CD4-positive, alpha-beta T cell (primary cell): ENCODE measurements at regions not wholly inside any gene's neighbourhood (a gene's known extent, or its start where the extent isn't known, plus 50 kb on each side); places are given as distances from the start of the nearest gene placed in this dataset.

Source experiments
- ATAC-seq: fragments of 200-7000 bp; cut with Tn5 transposase; one replicate; pipeline ENCODE4 v1.10.0; 2022; ENCODE audit warnings: mild to moderate bottlenecking; ENCODE audit not compliant: poor library complexity
- CTCF ChIA-PET: fragments of 350-600 bp; sonication (Branson Sonifier 250); formaldehyde crosslinking; loops from one replicate; lab custom pipeline; 2021; ENCODE audit warnings: antibody characterized with exemption, inconsistent platforms; lab: Charles Lee
- POLR2A ChIA-PET: fragments of 350-600 bp; sonication (Branson Sonifier 250); formaldehyde crosslinking; loops from one replicate; lab custom pipeline; 2021; ENCODE audit warnings: antibody characterized with exemption, inconsistent platforms; lab: Charles Lee
- DNase-seq, 14 experiments: peaks; one replicate each; pipeline ENCODE4 v3.0.0-alpha.2; 2013 to 2020; ENCODE audit warnings: mixed read lengths in 2 of 14
- H3K27ac ChIP-seq, 2 donors: one replicate each; pipeline versions ENCODE4 v1.5.1 to v1.7.0; 2013; ENCODE audit warnings: low read length in 2 of 2, low read depth in 1 of 2, mild to moderate bottlenecking in 1 of 2
- H3K27me3 ChIP-seq, 2 experiments: 1 replicate in 1 of 2; 2 replicates in 1 of 2; pipeline versions ENCODE4 v1.6.1 to v1.7.0; 2013; ENCODE audit warnings: low read length in 2 of 2, control low read depth in 1 of 2, mild to moderate bottlenecking in 1 of 2, moderate library complexity in 1 of 2; ENCODE audit not compliant: insufficient read depth in 2 of 2, control insufficient read depth in 1 of 2
- H3K36me3 ChIP-seq: one replicate; pipeline ENCODE4 v1.6.1; 2013; ENCODE audit warnings: low read length, control low read depth; ENCODE audit not compliant: insufficient read depth
- H3K4me1 ChIP-seq: one replicate; pipeline ENCODE4 v1.6.1; 2013; ENCODE audit warnings: low read length, control low read depth; ENCODE audit not compliant: insufficient read depth
- H3K4me3 ChIP-seq: one replicate; pipeline ENCODE4 v1.5.1; 2013; ENCODE audit warnings: mild to moderate bottlenecking, low read length, moderate library complexity
- H3K9me3 ChIP-seq, 2 experiments: 1 replicate in 1 of 2; 2 replicates in 1 of 2; pipeline versions ENCODE4 v1.6.1 to v1.7.0; 2013; ENCODE audit warnings: low read length in 2 of 2, mild to moderate bottlenecking in 2 of 2, control low read depth in 1 of 2, moderate library complexity in 1 of 2; ENCODE audit not compliant: control insufficient read depth in 1 of 2, insufficient read depth in 1 of 2
- H3K27ac Mint-ChIP-seq: one replicate; pipeline ENCODE4 v1.8.0; 2020; ENCODE audit warnings: mixed read lengths
- H3K27me3 Mint-ChIP-seq: one replicate; pipeline ENCODE4 v1.8.0; 2021; ENCODE audit warnings: mixed read lengths
- H3K36me3 Mint-ChIP-seq: one replicate; pipeline ENCODE4 v1.8.0; 2021; ENCODE audit warnings: low read depth, mixed read lengths
- H3K4me1 Mint-ChIP-seq: one replicate; pipeline ENCODE4 v1.8.0; 2021; ENCODE audit warnings: low read depth, mixed read lengths
- H3K4me3 Mint-ChIP-seq: one replicate; pipeline ENCODE4 v1.8.0; 2020; ENCODE audit warnings: mild to moderate bottlenecking, mixed read lengths
- H3K9me3 Mint-ChIP-seq: one replicate; pipeline ENCODE4 v1.8.0; 2020; ENCODE audit warnings: mixed read lengths
- CTCF ChIP-seq: fragments of 200-600 bp; IDR thresholded peaks from one replicate; pipeline ENCODE4 v1.8.0; 2022; ENCODE audit warnings: antibody characterized with exemption, mild to moderate bottlenecking
- intact Hi-C, 2 experiments: fragments of 100-400 bp; cut with DNase I in 1 of 2; cut with micrococcal nuclease in 1 of 2; formaldehyde crosslinking; loops; one replicate each; pipeline versions ENCODE4 v1.15.1 to v1.9.0; 2023 to 2025; cut with DNase I, micrococcal nuclease

GRCh38 chr3:163785693-163786092, 1292.6 kb downstream of the SI start:
- Mint-ChIP-seq H3K4me1 (no peaks in the 10 kb centered on the region), H3K36me3 (no peaks in the 10 kb centered on the region)

GRCh38 chr3:163779396-163780344, 1298.6 kb downstream of the SI start:
- Mint-ChIP-seq H3K9me3 (peaks cover 8% of the 10 kb centered on the region), H3K27me3 (no peaks in the 10 kb centered on the region), H3K4me1 (no peaks in the 10 kb centered on the region), H3K36me3 (no peaks in the 10 kb centered on the region), H3K27ac (no peak overlapping the region), H3K4me3 (no peak overlapping the region)
- no peak overlapping the region for H3K27ac ChIP-seq
- H3K27me3 ChIP-seq, result no peaks in the 10 kb centered on the region
- H3K4me3 ChIP-seq, result no peak overlapping the region
- intact Hi-C loops, result no loop called here
- ATAC-seq, result no peak
- no peak for TF ChIP-seq CTCF
- no peaks in the 10 kb centered on the region for H3K4me1 ChIP-seq
- CTCF ChIA-PET, result no interaction called here
- no peak for DNase-seq
- no peaks in the 10 kb centered on the region for H3K9me3 ChIP-seq
- POLR2A ChIA-PET, result no interaction called here
- no peaks in the 10 kb centered on the region for H3K36me3 ChIP-seq

More at GRCh38 chr3:163785693-163786092, 1292.6 kb downstream of the SI start:
- H3K27me3 Mint-ChIP-seq, result no peaks in the 10 kb centered on the region
- no peak for DNase-seq
- intact Hi-C loops, result no loop called here
- no peak for ATAC-seq
- peaks cover 6% of the 10 kb centered on the region for H3K9me3 Mint-ChIP-seq
- no peaks in the 10 kb centered on the region for H3K27me3 ChIP-seq
- H3K9me3 ChIP-seq, result peaks cover 9 to 17% of the 10 kb centered on the region in 2 experiments
- H3K27ac ChIP-seq, result no peak overlapping the region
- H3K4me3 Mint-ChIP-seq, result no peak overlapping the region
- no peak overlapping the region for H3K27ac Mint-ChIP-seq
- no peak overlapping the region for H3K4me3 ChIP-seq
- H3K36me3 ChIP-seq, result no peaks in the 10 kb centered on the region
- TF ChIP-seq CTCF, result no peak
- no peaks in the 10 kb centered on the region for H3K4me1 ChIP-seq
- ChIA-PET CTCF (no interaction called here), POLR2A (no interaction called here)

GRCh38 chr3:163776743-163777142, 1301.6 kb downstream of the SI start:
- no peak overlapping the region for H3K27ac ChIP-seq
- H3K36me3 Mint-ChIP-seq, result no peaks in the 10 kb centered on the region
- DNase-seq, result no peak

More at GRCh38 chr3:163776743-163777142, 1301.6 kb downstream of the SI start:
- Histone ChIP-seq H3K4me3 (no peak overlapping the region), H3K9me3 (no peaks in the 10 kb centered on the region), H3K4me1 (no peaks in the 10 kb centered on the region), H3K36me3 (no peaks in the 10 kb centered on the region), H3K27me3 (no peaks in the 10 kb centered on the region)
- Mint-ChIP-seq H3K4me3 (no peak overlapping the region), H3K27ac (no peak overlapping the region), H3K27me3 (no peaks in the 10 kb centered on the region), H3K9me3 (peaks cover 17% of the 10 kb centered on the region), H3K4me1 (no peaks in the 10 kb centered on the region)
- ChIA-PET POLR2A (no interaction called here), CTCF (no interaction called here)
- TF ChIP-seq CTCF, result no peak
- intact Hi-C loops, result no loop called here
- no peak for ATAC-seq
